Panc1 (cell line): ENCODE measurements at regions not wholly inside any gene's neighbourhood (a gene's known extent, or its start where the extent isn't known, plus 50 kb on each side); places are given as distances from the start of the nearest gene placed in this dataset.

Experiments
- ATAC-seq: fragments of 200-7000 bp; cut with Tn5 transposase; 2 replicates; pipeline ENCODE4 v1.9.1; 2020; ENCODE audit warnings: mild to moderate bottlenecking, moderate library complexity
- BruUV-seq: library from RNA; stranded (reverse); fragments of 400-500 nt; replicated peaks from 2 replicates; lab custom pipeline; 2021; lab: Mats Ljungman, UMichigan
- CTCF ChIA-PET: fragments of 300-600 bp; sonication (Branson Sonifier 250); formaldehyde crosslinking; loops from one replicate; lab custom pipeline; 2022; ENCODE audit warnings: antibody characterized with exemption; lab: Charles Lee
- POLR2A ChIA-PET: fragments of 300-600 bp; sonication (Branson Sonifier 250); formaldehyde crosslinking; loops from one replicate; lab custom pipeline; 2022; ENCODE audit warnings: antibody characterized with exemption; lab: Charles Lee
- DNase-seq: peaks from one replicate; pipeline ENCODE4 v3.0.0-alpha.2; 2010; ENCODE audit warnings: low read depth, low spot score
- H3K27ac ChIP-seq: 2 replicates; pipeline ENCODE4 v1.5.1; 2011; ENCODE audit warnings: mild to moderate bottlenecking, low read length, inconsistent platforms
- H3K27me3 ChIP-seq: fragments of 200-500 bp; sonication (Bioruptor generic); 2 replicates; pipeline ENCODE4 v1.6.0; 2014; ENCODE audit warnings: low read length, inconsistent platforms; ENCODE audit not compliant: control insufficient read depth, insufficient read depth
- H3K36me3 ChIP-seq: fragments of 200-500 bp; sonication (Bioruptor generic); 2 replicates; pipeline ENCODE4 v1.5.1; 2014; ENCODE audit warnings: inconsistent platforms, mild to moderate bottlenecking, low read length, moderate library complexity; ENCODE audit not compliant: control insufficient read depth, insufficient read depth
- H3K4me1 ChIP-seq: 2 replicates; pipeline ENCODE4 v1.5.1; 2011; ENCODE audit warnings: inconsistent platforms, mild to moderate bottlenecking, low read length, moderate library complexity; ENCODE audit not compliant: control insufficient read depth, insufficient read depth
- H3K4me3 ChIP-seq, 2 experiments: 2 replicates each; pipeline ENCODE4 v1.5.1; 2011 to 2012; ENCODE audit warnings: low read depth in 2 of 2, low read length in 2 of 2, mild to moderate bottlenecking in 2 of 2, inconsistent platforms in 1 of 2, moderate library complexity in 1 of 2
- H3K9me3 ChIP-seq: fragments of 200-500 bp; sonication (Bioruptor generic); 2 replicates; pipeline ENCODE4 v1.5.1; 2014; ENCODE audit warnings: low read depth, mild to moderate bottlenecking, inconsistent platforms, low read length, moderate library complexity; ENCODE audit not compliant: control insufficient read depth, insufficient read depth
- POLR2AphosphoS5 ChIP-seq: IDR thresholded peaks from 2 replicates; pipeline ENCODE4 v1.6.1; 2012; ENCODE audit warnings: mild to moderate bottlenecking, low read depth, low read length, moderate library complexity
- SIN3A ChIP-seq: IDR thresholded peaks from 2 replicates; pipeline ENCODE4 v1.6.1; 2012; ENCODE audit warnings: low read depth, mild to moderate bottlenecking, low read length, moderate library complexity, borderline replicate concordance; ENCODE audit not compliant: insufficient read depth
- TCF7L2 ChIP-seq: IDR thresholded peaks from 2 replicates; pipeline ENCODE4 v1.6.1; 2011; ENCODE audit warnings: mild to moderate bottlenecking, low read depth, low read length, inconsistent platforms
- in situ Hi-C: cut with HindIII; loops from 2 replicates; pipeline ENCODE4 v1.10.0; 2016; ENCODE audit warnings: low sequenced_read_pairs, low pct_unique_long_range_greater_than_20kb
- intact Hi-C: fragments of 100-400 bp; cut with micrococcal nuclease; formaldehyde crosslinking; loops from one replicate; pipeline ENCODE4 v1.10.0; 2022; ENCODE audit not compliant: unreplicated experiment
- TF ChIP-seq, protein P1 (sequence below), 2 experiments: IDR thresholded peaks; 2 replicates each; pipeline ENCODE4 v1.6.1; 2011 to 2012; ENCODE audit warnings: low read depth in 2 of 2, control low read depth in 1 of 2, low read length in 1 of 2, mild to moderate bottlenecking in 1 of 2, moderate library complexity in 1 of 2; ENCODE audit not compliant: insufficient read depth in 1 of 2
- TF ChIP-seq, protein P2 (sequence below): fragments of 450-650 bp; IDR thresholded peaks from 2 replicates; pipeline ENCODE4 v1.5.1; 2017; ENCODE audit warnings: mild to moderate bottlenecking

DNA sequence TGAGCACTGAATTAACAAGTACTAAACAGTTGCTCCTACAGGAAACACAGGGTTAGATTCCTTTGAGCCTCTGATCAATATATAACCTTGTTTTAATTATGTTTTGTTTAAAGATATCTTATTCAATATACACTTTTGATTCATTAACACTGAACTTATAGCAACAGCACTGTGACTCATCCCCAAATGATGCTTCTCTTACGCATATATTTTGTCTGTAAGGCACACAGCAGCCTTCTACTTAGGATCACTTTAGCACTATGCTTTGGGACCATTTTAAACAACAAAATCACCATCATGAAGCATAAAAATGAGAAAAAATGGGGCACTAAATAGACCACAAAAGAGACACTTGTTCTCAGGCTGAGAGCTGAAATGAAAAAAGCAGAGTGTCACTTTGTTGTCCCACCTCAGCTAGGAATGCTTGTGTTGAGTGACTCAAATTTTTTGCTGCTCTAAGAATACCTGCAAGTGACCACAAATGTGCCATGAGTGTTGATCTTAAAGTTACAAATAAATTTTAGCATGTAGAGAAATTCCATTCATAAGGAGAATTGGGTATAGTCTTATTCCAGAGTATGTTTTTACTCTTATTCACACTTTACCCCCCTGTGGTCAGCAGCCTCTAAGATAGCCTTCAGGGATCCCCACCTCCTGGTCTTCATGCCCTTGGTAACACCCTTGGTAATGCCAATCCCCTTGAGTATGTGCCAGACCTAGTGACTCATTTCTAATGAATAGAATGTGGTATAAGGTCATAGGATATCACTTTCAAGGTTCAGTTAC lies 252.7 kb upstream of the IL12B start:
- peak; percentile 18 for DNase-seq
- H3K27ac ChIP-seq, result no peak overlapping the region
- POLR2A ChIA-PET, result no interaction called here
- H3K9me3 ChIP-seq, result no peaks in the 10 kb centered on the region
- 0 out of 2 replicates have a peak, but pooled peaks cover 3% of the 10 kb centered on the region for H3K4me1 ChIP-seq
- no peaks in the 10 kb centered on the region for H3K27me3 ChIP-seq
- H3K36me3 ChIP-seq, result no peaks in the 10 kb centered on the region
- in situ Hi-C loops (no loop called here), intact Hi-C loops (loop anchor here (10.0 kb wide), 1 partner anchor 192 kb away; no protein-coding TSS in a partner anchor)
- CTCF ChIA-PET, result no interaction called here
- BruUV-seq, result no TSS peak
- TF ChIP-seq POLR2AphosphoS5 (no peak), TCF7L2 (no peak), SIN3A (no peak)
- TF ChIP-seq, protein P1, sequence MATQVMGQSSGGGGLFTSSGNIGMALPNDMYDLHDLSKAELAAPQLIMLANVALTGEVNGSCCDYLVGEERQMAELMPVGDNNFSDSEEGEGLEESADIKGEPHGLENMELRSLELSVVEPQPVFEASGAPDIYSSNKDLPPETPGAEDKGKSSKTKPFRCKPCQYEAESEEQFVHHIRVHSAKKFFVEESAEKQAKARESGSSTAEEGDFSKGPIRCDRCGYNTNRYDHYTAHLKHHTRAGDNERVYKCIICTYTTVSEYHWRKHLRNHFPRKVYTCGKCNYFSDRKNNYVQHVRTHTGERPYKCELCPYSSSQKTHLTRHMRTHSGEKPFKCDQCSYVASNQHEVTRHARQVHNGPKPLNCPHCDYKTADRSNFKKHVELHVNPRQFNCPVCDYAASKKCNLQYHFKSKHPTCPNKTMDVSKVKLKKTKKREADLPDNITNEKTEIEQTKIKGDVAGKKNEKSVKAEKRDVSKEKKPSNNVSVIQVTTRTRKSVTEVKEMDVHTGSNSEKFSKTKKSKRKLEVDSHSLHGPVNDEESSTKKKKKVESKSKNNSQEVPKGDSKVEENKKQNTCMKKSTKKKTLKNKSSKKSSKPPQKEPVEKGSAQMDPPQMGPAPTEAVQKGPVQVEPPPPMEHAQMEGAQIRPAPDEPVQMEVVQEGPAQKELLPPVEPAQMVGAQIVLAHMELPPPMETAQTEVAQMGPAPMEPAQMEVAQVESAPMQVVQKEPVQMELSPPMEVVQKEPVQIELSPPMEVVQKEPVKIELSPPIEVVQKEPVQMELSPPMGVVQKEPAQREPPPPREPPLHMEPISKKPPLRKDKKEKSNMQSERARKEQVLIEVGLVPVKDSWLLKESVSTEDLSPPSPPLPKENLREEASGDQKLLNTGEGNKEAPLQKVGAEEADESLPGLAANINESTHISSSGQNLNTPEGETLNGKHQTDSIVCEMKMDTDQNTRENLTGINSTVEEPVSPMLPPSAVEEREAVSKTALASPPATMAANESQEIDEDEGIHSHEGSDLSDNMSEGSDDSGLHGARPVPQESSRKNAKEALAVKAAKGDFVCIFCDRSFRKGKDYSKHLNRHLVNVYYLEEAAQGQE (IDR thresholded peaks at IDR 0.05; ENCODE audit: insufficient read depth in 1 of 2, low read depth in 2 of 2, low read length in 1 of 2), result no peak
- TF ChIP-seq, protein P2, sequence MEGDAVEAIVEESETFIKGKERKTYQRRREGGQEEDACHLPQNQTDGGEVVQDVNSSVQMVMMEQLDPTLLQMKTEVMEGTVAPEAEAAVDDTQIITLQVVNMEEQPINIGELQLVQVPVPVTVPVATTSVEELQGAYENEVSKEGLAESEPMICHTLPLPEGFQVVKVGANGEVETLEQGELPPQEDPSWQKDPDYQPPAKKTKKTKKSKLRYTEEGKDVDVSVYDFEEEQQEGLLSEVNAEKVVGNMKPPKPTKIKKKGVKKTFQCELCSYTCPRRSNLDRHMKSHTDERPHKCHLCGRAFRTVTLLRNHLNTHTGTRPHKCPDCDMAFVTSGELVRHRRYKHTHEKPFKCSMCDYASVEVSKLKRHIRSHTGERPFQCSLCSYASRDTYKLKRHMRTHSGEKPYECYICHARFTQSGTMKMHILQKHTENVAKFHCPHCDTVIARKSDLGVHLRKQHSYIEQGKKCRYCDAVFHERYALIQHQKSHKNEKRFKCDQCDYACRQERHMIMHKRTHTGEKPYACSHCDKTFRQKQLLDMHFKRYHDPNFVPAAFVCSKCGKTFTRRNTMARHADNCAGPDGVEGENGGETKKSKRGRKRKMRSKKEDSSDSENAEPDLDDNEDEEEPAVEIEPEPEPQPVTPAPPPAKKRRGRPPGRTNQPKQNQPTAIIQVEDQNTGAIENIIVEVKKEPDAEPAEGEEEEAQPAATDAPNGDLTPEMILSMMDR, result no peak
- ATAC-seq, result no peak
- no peak overlapping the region for H3K4me3 ChIP-seq

- Histone ChIP-seq H3K9me3 (no peaks in the 10 kb centered on the region), H3K27me3 (no peaks in the 10 kb centered on the region), H3K4me1 (0 out of 2 replicates have a peak, but pooled peaks cover under 1% of the 10 kb centered on the region), H3K36me3 (no peaks in the 10 kb centered on the region), H3K27ac (no peak overlapping the region), H3K4me3 (no peak overlapping the region)
- in situ Hi-C loops, result no loop called here
- TF ChIP-seq POLR2AphosphoS5 (no peak), TCF7L2 (no peak)
- TF ChIP-seq, protein P1 (IDR thresholded peaks at IDR 0.05; ENCODE audit: insufficient read depth in 1 of 2, low read depth in 2 of 2, low read length in 1 of 2), result no peak
- TF ChIP-seq, protein P2, result no peak
- CTCF ChIA-PET, result no interaction called here
- intact Hi-C loops, result loop anchor here (10.0 kb wide), 1 partner anchor 188 kb away; no protein-coding TSS in a partner anchor
- DNase-seq, result no peak
- POLR2A ChIA-PET, result no interaction called here
- no TSS peak for BruUV-seq
- ATAC-seq, result no peak
Observed at GRCh38 chr5:159586921-159587320, 256.6 kb upstream of the IL12B start.
